Kidney glomerular epithelial cell (primary cell): ENCODE measurements at regions not wholly inside any gene's neighbourhood (a gene's known extent, or its start where the extent isn't known, plus 50 kb on each side); places are given as distances from the start of the nearest gene placed in this dataset.
"Not testable (repeated sequence)": the region's sequence is repeated elsewhere in the genome, so short reads cannot be mapped to it uniquely, and the experiment has no call there.

Source experiments
- DNase-seq: peaks from one replicate; lab custom pipeline; 2025; lab: John Stamatoyannopoulos, UW

DNA sequence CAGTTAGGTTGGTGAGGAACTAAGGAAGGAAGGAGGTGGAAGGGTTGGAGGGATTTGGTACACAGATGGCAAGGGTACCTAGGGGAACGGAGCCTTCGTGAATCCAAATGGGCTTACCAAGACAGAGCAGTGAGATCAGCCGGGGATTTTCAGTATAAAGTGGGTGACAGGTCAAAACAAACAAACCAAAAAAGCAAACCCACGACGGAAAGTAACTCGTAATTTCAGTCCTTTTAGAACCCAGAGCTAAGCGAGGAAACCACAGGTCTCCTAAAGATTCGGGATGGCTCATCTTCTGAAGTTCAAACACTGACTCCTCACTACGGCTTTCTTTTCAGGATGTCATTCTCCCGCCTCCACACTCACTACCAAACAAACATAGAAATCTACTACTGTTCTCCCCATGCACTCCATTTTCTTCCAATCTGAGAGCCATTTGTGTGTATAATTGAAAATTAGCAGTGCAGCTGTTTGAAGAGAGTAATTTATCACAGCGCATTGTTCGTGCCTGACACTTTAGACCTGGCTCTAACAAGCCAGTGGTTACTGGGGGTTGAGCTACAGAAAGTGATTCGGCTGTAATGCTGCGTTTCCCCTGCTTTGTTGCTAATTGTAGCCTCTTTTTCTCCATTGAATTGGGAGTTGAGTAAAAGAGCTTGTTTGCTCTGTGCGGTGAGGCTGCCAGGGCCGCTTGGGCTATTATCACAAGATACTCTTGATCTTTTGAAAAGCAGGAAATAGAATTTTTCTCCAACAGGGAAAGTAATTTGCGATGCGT is 64.7 kb upstream of the CCDC39 start:
- no peak for DNase-seq

DNA sequence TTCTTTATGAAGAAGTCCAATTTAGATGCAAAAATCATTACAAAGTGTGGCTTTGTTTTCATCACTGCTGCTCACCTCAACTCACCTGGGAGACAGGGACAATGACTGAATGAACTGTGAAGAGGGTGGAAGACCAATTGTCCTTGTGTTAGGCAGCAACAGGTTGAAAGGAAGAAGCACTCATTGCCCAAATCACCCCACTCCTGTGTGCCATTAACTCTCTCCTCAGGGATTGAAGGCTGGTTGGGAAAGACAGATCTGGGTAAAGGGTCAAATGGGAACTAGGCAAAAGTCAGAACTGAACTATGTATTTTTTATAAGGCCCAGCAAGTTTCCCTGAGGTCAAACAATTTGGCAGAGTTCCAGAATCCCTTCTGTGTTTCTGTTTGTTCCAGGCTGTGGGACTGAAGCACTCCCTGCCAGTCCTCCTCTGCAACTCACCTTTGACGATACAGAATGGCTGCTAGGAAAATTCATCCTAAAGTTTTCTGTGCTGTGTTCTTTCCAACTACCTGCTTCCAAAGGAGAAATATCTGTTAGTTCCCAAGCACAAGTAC is 68.6 kb upstream of the CCDC39 start:
- no peak for DNase-seq

DNA sequence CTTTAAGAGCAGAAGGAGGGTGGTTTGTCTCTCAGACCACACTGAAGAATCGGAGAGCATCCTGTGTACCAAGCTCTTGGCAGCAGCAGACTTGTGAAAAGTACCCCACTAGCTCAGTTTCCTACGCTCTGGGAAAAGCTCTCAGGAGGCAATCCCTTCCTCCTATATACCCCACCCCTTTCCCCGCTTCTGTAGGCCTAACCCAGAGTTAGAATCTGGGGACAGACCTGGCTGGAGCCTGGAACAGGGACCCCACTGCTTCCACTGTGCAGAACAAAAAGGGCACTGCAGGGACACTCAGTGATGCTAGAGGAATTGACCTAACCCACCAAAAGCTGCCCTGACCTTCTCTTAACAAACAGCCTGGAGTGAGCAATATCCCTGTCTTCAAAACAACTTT is 70.0 kb upstream of the CCDC39 start:
- DNase-seq = no peak

DNA sequence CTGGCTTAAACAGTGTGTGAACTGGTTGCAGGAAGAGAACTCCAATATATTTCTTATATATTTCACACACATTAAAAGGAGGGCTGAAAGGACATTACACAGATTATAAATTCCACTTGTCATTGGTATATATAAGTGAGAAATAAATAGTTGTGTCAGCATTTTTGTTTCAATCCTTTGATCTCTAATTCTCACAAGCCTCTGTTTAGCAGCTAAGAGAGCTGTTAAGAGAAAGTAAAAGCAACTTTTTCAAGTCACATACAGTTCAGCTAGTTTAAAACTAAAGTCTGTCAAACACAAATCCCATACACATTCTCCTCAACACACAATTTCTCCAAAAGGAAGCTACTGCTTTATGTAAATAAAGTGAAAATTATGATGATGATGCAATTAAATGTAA is 70.5 kb upstream of the CCDC39 start:
- no peak for DNase-seq

DNA sequence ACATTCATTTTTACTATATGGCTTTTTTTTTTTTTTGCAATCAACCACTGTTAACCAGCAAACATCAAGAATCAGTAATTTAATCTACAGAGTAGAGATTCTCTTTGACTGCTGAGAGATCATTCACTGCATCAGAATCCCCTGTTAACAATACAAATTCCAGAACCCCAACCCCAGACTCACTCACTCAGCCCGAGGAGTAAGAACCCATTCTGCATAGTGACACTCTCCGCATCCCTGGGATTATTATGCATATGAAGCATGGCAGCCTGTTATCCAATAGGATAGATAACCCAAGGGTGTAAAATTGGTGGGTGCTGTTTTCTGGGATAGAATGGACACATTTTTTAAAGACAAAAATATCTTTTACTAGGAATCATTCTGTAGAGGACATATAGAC is 76.3 kb upstream of the CCDC39 start:
- DNase-seq = no peak

DNA sequence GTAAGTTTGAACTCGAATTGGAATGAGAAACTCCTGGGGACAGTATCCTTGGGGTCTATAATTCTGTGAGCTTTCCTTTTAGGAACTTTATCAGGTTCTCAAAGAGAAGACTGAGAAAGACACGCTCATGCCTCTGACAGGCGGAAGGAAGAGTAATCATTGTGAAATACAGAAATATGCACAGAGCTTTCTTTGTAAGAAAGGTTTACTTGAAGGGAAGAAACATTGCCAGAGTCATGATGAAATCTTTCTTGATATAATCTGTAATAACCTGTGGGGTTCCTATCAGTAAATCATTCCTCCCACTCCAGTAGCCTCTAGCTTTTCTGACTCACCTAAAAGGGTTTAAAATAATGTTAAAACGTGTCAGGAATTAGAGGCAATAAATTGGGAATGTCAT is 83.6 kb upstream of the CCDC39 start:
- no peak for DNase-seq

DNA sequence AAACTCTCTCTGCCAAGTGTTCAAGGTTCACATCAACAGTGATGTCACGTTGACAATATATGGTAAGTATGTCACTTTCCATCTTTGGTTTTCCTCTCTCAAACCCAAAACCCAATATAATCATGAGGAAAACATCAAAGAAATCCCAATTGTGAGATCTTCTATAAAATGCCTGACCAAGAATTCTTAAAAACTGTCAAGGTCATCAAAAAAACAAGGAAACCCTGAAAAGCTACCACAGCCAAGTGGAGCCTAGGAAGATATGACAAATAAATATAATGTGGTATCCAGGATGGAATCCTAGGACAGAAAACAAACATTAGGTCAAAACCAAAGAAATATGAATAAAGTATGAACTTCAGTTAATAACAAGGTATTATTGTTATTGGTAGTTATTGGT is 85.2 kb upstream of the CCDC39 start:
- no peak for DNase-seq

DNA sequence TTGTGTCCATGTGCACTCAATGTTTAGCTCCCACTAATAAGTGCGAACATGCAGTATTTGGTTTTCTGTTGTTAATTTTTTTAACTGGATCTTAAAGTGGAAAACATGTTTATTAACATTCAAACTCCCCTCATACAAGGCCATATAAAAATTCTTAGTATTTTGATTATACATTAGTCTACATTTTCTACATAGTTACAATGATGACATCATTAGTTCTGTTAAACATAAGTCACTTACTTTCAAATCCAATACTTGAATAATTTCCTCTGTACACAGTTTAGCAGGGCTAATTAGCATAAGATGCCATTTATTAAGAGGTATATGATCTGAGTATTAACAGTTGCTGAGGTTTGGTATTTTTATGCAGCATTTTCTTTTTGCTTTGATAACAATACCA is 91.3 kb upstream of the CCDC39 start:
- no peak for DNase-seq

DNA sequence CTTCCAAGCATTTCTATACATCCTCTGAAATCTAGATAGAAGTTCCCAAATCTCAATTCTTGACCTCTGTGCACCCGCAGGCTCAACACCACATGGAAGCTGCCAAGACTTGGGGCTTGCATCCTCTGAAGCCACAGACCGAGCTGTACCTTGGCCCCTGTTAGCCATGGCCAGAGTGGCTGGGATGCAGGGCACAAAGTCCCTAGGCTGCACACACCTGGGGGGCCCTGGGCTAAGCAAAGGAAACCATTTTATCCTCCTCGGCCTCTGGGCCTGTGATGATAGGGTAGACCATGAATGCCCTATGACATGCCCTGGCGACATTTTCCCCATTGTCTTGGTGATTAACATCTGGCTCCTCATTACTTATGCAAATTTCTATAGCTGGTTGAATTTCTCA is 97.1 kb upstream of the CCDC39 start:
- no peak for DNase-seq

DNA sequence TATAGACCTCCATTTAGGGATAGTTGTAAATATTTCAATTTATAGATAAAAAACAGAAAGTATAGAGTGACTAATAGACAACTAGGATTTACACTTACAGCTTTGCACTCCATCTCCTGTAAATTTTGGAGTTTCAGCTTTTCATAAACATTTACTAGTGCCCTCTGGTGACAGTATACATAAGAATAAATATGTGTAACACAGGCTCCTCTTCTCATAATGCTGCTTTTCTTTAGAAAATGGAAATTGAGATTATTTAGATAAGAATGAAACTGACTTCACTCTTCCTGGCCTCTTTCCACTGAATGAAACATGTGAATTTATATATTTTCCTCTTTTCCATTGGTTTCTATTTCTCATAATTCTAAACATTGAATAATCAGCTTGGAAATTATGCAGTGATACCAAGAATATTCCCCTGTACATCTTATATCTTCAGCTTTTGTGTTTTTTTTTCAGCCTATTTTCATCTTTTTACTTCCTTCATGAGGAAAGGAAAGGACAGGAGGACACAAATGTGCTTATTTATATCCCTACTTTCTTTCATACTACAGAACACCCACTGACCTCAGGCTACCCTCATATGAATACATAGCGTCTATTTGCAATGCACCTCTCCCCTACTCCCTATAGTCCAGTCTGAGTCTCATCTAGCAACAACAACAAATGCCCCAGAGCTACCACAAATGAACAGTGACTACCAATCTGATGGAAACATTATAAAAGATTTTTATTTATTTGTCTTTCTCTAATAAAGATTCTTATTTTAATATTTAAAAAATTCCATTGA is 103.1 kb upstream of the CCDC39 start:
- no peak for DNase-seq

DNA sequence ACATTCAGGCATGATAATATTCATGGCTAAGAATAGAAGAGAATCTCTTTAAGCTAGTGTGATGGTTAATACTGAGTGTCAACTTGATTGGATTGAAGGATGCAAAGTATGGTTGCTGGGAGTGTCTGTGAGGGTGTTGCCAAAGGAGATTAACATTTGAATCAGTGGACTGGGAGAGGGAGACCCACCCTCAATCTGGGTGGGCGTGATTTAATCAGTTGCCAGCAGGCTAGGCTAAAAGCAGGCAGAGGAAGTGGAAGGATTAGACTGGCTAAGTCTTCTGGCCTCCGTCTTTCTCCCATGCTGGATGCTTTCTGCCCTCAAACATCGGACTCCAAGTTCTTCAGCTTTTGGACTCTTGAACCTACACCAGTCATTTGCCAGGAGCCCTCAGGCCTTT is 106.9 kb upstream of the CCDC39 start:
- DNase-seq = not testable (repeated sequence)

DNA sequence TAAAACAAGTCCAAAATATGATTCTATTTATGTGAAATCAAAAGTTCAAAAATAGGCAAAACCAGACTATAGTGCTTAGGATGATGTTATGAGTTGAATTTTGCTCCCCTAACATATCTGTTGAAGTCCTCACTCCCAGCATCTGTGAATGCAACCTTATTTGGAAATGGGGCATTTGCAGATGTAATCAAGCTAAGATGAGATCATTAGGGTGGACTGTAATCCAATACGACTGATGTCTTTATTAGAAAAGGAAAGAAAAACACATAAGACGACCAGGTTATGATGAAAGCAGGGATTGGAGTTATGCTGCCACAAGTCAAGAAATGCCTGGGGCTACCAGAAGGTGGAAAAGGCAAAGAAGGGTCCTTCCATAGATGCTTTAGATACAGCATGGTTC is 110.5 kb upstream of the CCDC39 start:
- no peak for DNase-seq

DNA sequence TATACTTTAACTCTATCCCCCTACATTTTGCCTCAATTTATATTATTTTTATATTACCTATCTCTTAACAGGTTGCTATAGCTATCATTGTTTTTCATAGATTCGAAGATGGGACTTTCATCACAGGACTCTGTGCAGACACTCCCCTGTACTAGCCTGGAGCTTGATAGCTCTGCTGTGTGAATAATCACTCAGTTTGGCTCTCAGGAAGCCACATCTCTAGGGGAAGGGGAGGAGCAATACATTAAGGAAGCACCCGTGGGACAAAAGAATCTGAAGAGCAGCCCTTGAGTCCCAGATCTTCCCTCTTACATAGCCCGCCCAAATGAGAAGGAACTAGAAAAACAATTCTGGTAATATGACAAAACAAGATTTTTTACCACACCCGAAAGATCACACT is 114.3 kb upstream of the FXR1 start:
- no peak for DNase-seq

DNA sequence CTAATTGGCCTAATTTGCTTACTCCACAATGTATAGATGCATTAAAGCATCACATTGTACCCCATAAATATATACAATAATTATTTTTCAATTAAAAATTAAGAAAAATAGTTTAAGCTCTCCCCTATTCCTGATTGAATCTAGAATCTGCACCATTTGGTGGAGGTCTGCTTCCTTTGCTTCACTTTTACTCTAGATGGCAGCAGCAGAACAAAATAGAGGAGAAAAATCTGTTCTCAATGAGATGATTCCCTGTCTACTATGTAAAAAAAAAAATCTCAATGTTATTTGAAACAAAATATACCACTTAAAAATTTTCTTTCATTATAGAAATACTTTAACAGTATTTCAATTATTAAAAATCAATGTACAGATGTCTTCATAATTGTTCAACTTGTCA is 109.6 kb upstream of the FXR1 start:
- peak; percentile 63 for DNase-seq

DNA sequence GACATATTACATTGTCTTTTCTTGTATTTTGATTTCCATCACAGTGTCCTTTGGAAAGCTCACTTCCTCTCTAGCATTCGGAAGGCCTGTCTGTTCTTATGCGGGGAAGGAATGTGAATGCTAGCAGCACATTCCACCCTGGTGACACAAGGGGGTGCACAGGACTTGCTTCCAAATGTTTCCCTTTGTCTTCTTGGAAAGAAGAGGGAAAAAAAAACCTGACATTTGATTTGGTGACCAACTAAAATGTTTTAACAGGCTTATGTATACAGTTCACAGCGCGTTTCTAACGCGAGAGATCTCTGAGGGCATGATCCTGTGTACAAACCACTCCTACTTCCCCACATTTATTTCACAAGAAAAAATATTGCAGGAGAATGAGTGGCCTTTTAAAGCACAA is 107.6 kb upstream of the FXR1 start:
- DNase-seq = peak; percentile 30

DNA sequence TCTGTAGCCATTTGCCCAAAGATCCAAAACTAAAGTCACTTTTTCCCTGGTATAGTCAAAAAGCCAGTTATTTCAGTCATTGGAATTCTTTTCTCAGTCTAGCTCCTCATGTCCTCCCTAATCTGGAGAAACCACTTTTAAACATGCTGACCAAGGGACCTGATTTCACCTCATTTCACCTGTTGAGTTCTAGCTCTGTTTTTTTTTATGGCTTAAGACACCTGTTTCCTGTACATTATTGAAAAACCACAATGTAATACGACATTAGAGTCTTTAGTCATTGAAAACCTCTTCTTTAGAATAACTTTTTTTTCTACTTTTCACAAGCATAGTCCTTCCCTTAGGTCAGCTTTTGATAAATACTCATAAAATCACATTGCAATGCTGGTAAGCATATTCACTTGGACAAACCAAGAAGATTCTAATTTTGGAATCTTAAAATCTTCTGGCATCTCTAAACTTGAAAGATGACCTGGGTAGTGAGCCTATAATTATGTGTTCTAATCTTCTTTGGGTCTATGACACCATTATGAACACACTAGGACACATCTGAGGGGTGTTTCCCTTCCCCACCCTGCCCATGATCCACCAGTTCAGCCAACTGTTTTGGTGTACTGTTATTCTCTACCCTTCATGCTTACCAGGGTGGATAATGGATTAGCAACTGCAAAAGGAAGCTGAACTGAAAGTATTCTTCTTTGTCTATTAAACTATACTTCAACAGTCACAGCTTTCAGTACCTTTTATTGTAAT is 103.5 kb upstream of the FXR1 start:
- DNase-seq = no peak

DNA sequence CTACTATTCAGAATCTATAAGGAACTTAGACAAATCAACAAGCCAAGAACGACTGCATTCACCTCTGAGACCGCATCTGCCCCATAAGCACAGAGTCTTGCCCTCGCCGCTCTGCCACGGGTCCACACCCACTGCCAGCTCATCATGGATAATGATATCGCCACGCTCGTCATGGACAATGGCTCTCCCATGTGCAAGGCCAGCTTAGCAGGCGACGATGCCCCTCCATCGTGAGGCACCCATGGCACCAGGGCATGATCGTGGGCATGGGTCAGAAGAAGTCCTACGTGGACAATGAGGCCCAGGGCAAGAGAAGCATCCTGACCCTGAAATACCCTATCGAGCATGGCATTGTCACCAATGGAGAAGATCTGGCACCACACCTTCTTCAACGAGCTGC is 92.1 kb upstream of the FXR1 start:
- DNase-seq = no peak

DNA sequence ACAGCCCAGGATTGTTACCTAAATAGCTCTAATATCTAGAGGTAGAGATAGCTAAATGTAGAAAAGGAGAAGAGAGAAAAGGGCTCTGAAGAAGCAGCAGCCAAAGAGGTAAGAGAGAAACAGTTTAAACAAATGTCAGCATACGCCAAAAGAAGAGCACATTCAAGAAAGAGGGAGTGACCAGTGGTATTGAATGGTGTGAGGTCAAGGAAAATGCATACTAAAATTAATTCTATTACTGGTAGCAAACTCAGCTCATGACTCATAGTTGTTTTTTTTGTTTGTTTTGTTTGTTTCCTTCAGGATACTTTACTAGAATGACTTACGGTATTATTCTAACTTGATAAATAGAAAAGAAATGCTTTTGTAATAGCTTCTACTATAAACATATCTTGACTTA is 86.5 kb upstream of the FXR1 start:
- no peak for DNase-seq

DNA sequence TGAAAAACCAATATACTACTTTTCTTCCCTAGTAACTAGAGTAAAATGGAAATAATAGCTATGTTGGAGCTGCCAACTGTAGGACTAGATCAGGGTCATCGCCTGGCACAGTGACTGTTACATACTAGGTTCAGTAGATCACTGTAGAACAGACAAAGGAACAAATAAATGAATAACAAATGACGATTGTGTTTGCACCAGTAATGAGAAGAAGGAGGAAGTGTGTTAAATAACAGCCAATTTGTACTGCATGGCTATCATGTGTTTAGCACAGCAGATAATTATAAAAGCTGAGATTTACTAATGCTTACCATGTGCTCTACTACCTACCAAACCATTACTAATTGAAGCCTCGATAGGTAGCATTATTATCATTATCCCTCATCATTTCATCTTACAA is 85.3 kb upstream of the FXR1 start:
- DNase-seq = no peak

DNA sequence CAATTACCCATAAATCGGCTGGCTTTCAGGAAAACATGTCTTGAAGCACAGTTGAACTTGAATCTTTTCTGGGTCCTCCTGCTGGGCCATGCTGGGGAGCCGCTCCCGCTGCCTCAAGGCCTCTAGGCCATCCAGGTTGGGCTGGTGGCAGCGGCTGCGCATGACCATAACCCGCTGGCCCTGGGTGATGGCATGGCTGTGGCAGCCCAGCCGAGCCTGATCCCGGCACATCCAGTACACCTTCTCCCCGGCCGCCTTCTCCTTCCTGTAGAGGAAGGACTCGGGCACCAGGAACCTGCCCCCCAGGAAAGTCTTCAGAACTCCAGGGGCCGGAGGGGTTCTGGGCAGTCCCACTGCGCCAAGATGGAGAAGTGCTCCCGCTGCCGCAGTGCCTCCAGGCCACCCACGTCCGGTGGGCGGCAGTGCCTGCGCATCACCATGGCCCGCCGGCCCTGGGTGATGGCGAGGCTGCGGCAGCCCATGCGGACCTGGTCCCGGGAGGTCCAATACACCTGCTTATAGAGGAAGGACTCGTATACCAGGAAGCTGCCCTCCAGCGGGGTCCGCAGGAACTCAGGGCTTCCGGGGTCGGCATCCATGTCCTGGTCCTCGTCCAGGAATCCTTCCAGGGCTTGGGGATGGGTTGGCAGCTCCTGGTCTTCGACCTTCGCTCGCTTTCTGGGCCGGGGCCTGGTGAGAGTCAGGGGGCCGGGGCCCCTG is 84.3 kb upstream of the FXR1 start:
- no peak for DNase-seq

DNA sequence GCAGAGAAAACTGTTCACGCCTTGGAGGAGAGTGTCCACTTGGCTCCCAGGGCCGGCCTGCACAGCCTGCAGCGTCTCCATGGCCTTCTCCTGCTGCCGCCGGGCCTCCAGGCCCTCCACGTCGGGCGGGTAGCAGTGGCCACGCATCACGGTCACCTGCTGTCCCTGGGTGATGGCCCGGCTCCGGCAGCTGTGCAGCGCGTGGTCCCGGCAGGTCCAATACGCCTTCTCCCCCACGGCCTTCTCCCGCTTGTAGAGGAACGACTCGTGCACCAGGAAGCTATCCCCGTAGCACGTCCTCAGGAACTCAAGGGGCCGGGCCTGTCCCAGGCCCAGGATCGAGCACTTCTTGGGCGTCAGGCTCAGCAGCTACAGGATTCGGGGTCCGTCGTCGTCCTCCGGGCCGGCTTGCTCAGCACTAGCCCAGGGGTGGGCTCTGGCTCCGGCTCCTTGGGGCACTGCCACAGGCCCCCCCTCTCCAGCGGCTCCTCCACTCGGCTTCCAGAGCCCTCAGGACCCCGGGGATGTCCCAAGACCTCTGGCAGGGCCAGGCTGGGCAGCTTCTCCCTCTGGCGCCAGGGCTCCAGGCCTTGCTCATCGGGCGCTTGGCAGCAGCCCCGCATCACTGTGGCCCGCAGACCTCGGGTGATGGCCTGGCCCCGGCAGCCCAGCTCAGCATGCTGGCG is 83.6 kb upstream of the FXR1 start:
- no peak for DNase-seq
